H9 (cell line): ENCODE measurements at regions not wholly inside any gene's neighbourhood (a gene's known extent, or its start where the extent isn't known, plus 50 kb on each side); places are given as distances from the start of the nearest gene placed in this dataset.
"Not testable (repeated sequence)": the region's sequence is repeated elsewhere in the genome, so short reads cannot be mapped to it uniquely, and the experiment has no call there.

ENCODE experiments used
- DNase-seq: peaks from one replicate; pipeline ENCODE4 v3.0.0-alpha.2; 2017
- H2AFZ ChIP-seq: one replicate; pipeline ENCODE4 v1.6.1; 2013; ENCODE audit warnings: mild to moderate bottlenecking, low read length, control low read depth, moderate library complexity
- H2AK5ac ChIP-seq: 2 replicates; pipeline ENCODE4 v1.6.1; 2013; ENCODE audit warnings: low read length, control low read depth, mixed read lengths; ENCODE audit not compliant: insufficient read length
- H2BK120ac ChIP-seq: one replicate; pipeline ENCODE4 v1.6.1; 2013; ENCODE audit warnings: low read depth, mild to moderate bottlenecking, low read length, control low read depth, inconsistent platforms; ENCODE audit not compliant: poor library complexity, severe bottlenecking
- H2BK12ac ChIP-seq: 2 replicates; pipeline ENCODE4 v1.6.1; 2013; ENCODE audit warnings: low read length, control low read depth, mixed read lengths, low read depth; ENCODE audit not compliant: insufficient read length
- H2BK15ac ChIP-seq: 2 replicates; pipeline ENCODE4 v1.6.1; 2013; ENCODE audit warnings: low read depth, low read length, control low read depth
- H2BK20ac ChIP-seq: one replicate; pipeline ENCODE4 v1.6.1; 2013; ENCODE audit warnings: low read depth, mild to moderate bottlenecking, low read length, control low read depth, inconsistent platforms; ENCODE audit not compliant: poor library complexity, severe bottlenecking
- H2BK5ac ChIP-seq: 2 replicates; pipeline ENCODE4 v1.6.1; 2013; ENCODE audit warnings: low read length, control low read depth, mixed read lengths; ENCODE audit not compliant: insufficient read length
- H3K14ac ChIP-seq: 2 replicates; pipeline ENCODE4 v1.6.1; 2013; ENCODE audit warnings: low read length, control low read depth; ENCODE audit not compliant: insufficient read depth
- H3K18ac ChIP-seq: 2 replicates; pipeline ENCODE4 v1.6.1; 2013; ENCODE audit warnings: low read depth, mild to moderate bottlenecking, mixed read lengths, low read length, control low read depth; ENCODE audit not compliant: insufficient read length
- H3K23ac ChIP-seq: 2 replicates; pipeline ENCODE4 v1.6.1; 2013; ENCODE audit warnings: low read length, control low read depth, mixed read lengths, low read depth; ENCODE audit not compliant: insufficient read length
- H3K23me2 ChIP-seq: 2 replicates; pipeline ENCODE4 v1.6.1; 2013; ENCODE audit warnings: low read depth, mild to moderate bottlenecking, mixed read lengths, low read length, control low read depth; ENCODE audit not compliant: insufficient read length, poor library complexity, severe bottlenecking
- H3K27ac ChIP-seq: 2 replicates; pipeline ENCODE4 v1.5.1; 2013; ENCODE audit warnings: low read length, control low read depth, mixed read lengths, low read depth; ENCODE audit not compliant: insufficient read length
- H3K27me3 ChIP-seq: 2 replicates; pipeline ENCODE4 v1.6.1; 2013; ENCODE audit warnings: low read length, control low read depth, inconsistent platforms; ENCODE audit not compliant: insufficient read depth
- H3K4ac ChIP-seq: 2 replicates; pipeline ENCODE4 v1.6.1; 2013; ENCODE audit warnings: low read depth, mild to moderate bottlenecking, control low read depth, inconsistent platforms, low read length, moderate library complexity
- H3K4me1 ChIP-seq: 2 replicates; pipeline ENCODE4 v1.6.1; 2013; ENCODE audit warnings: low read length, control low read depth, inconsistent platforms; ENCODE audit not compliant: insufficient read depth
- H3K4me2 ChIP-seq: 2 replicates; pipeline ENCODE4 v1.6.1; 2013; ENCODE audit warnings: low read length, control low read depth, mixed read lengths; ENCODE audit not compliant: insufficient read length, insufficient read depth
- H3K56ac ChIP-seq: 2 replicates; pipeline ENCODE4 v1.6.1; 2013; ENCODE audit warnings: low read depth, mild to moderate bottlenecking, mixed read lengths, low read length, control low read depth; ENCODE audit not compliant: insufficient read length
- H3K79me1 ChIP-seq: 2 replicates; pipeline ENCODE4 v1.6.1; 2013; ENCODE audit warnings: low read depth, mild to moderate bottlenecking, moderate library complexity, low read length, control low read depth, inconsistent platforms; ENCODE audit not compliant: insufficient read depth, poor library complexity, severe bottlenecking
- H3K79me2 ChIP-seq: 2 replicates; pipeline ENCODE4 v1.6.1; 2013; ENCODE audit warnings: low read length, control low read depth, inconsistent platforms; ENCODE audit not compliant: insufficient read depth
- H3K9ac ChIP-seq: 2 replicates; pipeline ENCODE4 v1.6.1; 2013; ENCODE audit warnings: low read length, control low read depth, mixed read lengths; ENCODE audit not compliant: insufficient read length; ENCODE audit errors: extremely low read depth
- H3K9me3 ChIP-seq: one replicate; pipeline ENCODE4 v1.6.1; 2013; ENCODE audit warnings: low read depth, low read length, inconsistent platforms; ENCODE audit not compliant: control insufficient read depth
- H3T11ph ChIP-seq: one replicate; pipeline ENCODE4 v1.6.1; 2013; ENCODE audit warnings: mild to moderate bottlenecking, low read length, control low read depth, inconsistent platforms
- H4K20me1 ChIP-seq: one replicate; pipeline ENCODE4 v1.6.1; 2013; ENCODE audit not compliant: control insufficient read depth, insufficient read length, insufficient read depth
- H4K5ac ChIP-seq: 2 replicates; pipeline ENCODE4 v1.6.1; 2013; ENCODE audit warnings: low read depth, mild to moderate bottlenecking, mixed read lengths, low read length, control low read depth; ENCODE audit not compliant: insufficient read length
- H4K8ac ChIP-seq: replicated peaks from 2 replicates; pipeline ENCODE4 v1.6.1; 2013; ENCODE audit warnings: low read length, control low read depth, mixed read lengths, low read depth; ENCODE audit not compliant: insufficient read length
- H4K91ac ChIP-seq: 2 replicates; pipeline ENCODE4 v1.6.1; 2013; ENCODE audit warnings: low read depth, mild to moderate bottlenecking, moderate library complexity, mixed read lengths, low read length, control low read depth; ENCODE audit not compliant: insufficient read length
- H3K27ac Mint-ChIP-seq, 3 experiments: 2 replicates in 2 of 3; 3 replicates in 1 of 3; pipeline ENCODE4 v1.8.0; 2020 to 2021; ENCODE audit warnings: mixed read lengths in 3 of 3, mild to moderate bottlenecking in 1 of 3, moderate library complexity in 1 of 3
- H3K27me3 Mint-ChIP-seq: 2 replicates; pipeline ENCODE4 v1.8.0; 2021; ENCODE audit warnings: low read depth, mild to moderate bottlenecking, moderate library complexity, mixed read lengths
- H3K36me3 Mint-ChIP-seq, 3 experiments: 2 replicates in 2 of 3; 3 replicates in 1 of 3; pipeline ENCODE4 v1.8.0; 2020 to 2021; ENCODE audit warnings: low read depth in 3 of 3, mixed read lengths in 3 of 3; ENCODE audit not compliant: insufficient read depth in 1 of 3
- H3K4me1 Mint-ChIP-seq, 2 experiments: 2 replicates each; pipeline ENCODE4 v1.8.0; 2020; ENCODE audit warnings: mixed read lengths in 2 of 2
- H3K4me3 Mint-ChIP-seq, 2 experiments: 2 replicates in 1 of 2; 3 replicates in 1 of 2; pipeline ENCODE4 v1.8.0; 2020 to 2021; ENCODE audit warnings: mild to moderate bottlenecking in 2 of 2, mixed read lengths in 2 of 2, moderate library complexity in 1 of 2
- H3K9me3 Mint-ChIP-seq, 2 experiments: 2 replicates in 1 of 2; 3 replicates in 1 of 2; pipeline ENCODE4 v1.8.0; 2020; ENCODE audit warnings: mild to moderate bottlenecking in 2 of 2, mixed read lengths in 2 of 2, moderate library complexity in 1 of 2
- WGBS: extraction: QIAGEN DNeasy Blood & Tissue Kit; methylation state at CpG from one replicate; pipeline ENCODE4 v1.1.7; 2013; ENCODE audit warnings: missing lambda C conversion rate, low lambda C conversion rate, mixed read lengths; ENCODE audit not compliant: insufficient read length; ENCODE audit errors: extremely low coverage; 5-methylcytosine and 5-hydroxymethylcytosine counted together
- TF ChIP-seq, protein P1 (sequence below): fragments of 200-600 bp; sonication (generic); conservative IDR thresholded peaks from 3 replicates; pipeline ENCODE4 v1.8.0; 2021; ENCODE audit warnings: antibody characterized with exemption, mild to moderate bottlenecking

DNA sequence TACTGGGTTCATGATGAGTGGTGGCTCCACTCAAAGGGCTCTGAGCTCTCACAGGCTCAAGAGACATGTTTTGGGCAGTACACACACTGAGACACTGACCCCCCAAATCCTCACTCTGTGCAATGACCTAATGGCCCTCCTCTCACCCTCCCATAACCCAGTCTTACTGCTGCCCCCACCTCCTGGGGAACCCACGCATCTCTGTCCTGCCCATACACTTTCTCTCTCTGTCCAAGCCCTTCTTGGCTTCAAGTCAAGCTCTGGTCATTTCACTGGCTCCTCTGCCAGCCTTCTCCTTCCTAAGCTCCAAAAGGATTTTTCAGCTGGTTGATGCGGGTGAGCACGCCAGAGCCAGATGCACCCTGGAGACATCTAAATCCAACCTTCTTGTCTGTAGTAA is 187.9 kb upstream of the TSHZ3 start:
- no peak overlapping the region; a peak in 1 of 7 replicates for H3K27ac Mint-ChIP-seq
- no peaks in the 10 kb centered on the region for H3K27me3 ChIP-seq
- H3K27me3 Mint-ChIP-seq, result no peaks in the 10 kb centered on the region; the same call in 1 of the 2 replicates

DNA sequence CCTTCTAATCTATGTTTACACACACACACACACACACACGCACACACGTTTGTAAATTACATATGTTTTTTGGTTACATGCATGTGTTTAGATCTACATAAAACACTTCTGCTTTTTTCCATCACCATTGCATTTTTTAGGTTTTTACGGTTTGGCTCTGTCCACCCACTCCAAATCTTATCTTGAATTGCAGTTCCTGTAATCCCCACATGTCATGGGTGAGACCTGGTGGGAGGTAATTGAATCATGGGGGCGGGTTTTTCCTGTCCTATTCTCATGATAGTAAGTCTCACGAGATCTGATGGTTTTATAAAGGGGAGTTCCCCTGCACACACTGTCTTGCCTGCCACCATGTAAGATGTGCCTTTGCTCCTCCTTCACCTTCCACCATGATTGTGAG is 188.7 kb upstream of the TSHZ3 start:
- H3K27ac ChIP-seq, H3K27me3 Mint-ChIP-seq: not testable (repeated sequence)
- H3K4me1 Mint-ChIP-seq, result peaks cover 14 to 18% of the 10 kb centered on the region in 2 experiments

More for the DNA sequence above, 187.9 kb upstream of the TSHZ3 start:
- Histone ChIP-seq H3K4me1 (no peaks in the 10 kb centered on the region), H3K9ac (no peak overlapping the region), H3K56ac (no peak overlapping the region), H4K20me1 (no peaks in the 10 kb centered on the region), H4K91ac (no peak overlapping the region), H4K5ac (no peak overlapping the region), H3K18ac (no peak overlapping the region), H4K8ac (no peak overlapping the region), H2AK5ac (no peak overlapping the region), H2BK5ac (no peak overlapping the region), H3K14ac (no peak overlapping the region), H2BK15ac (no peak overlapping the region), H3K79me1 (no peaks in the 10 kb centered on the region), H3K27ac (no peak overlapping the region), H3K4me2 (no peak overlapping the region), H2AFZ (no peak overlapping the region), H2BK12ac (no peak overlapping the region), H3K23me2 (no peaks in the 10 kb centered on the region), H2BK120ac (no peak overlapping the region), H2BK20ac (no peak overlapping the region), H3K9me3 (no peaks in the 10 kb centered on the region), H3K79me2 (no peaks in the 10 kb centered on the region), H3T11ph (no peak overlapping the region), H3K4ac (no peak overlapping the region), H3K23ac (no peak overlapping the region)
- DNase-seq, result no peak
- Mint-ChIP-seq H3K4me1 (peaks cover 6 to 11% of the 10 kb centered on the region in 2 experiments), H3K36me3 (peaks cover 6 to 8% (median 6%) of the 10 kb centered on the region in 3 experiments; a peak in 6 of 7 replicates), H3K9me3 (peaks cover 7 to 10% of the 10 kb centered on the region in 2 experiments), H3K4me3 (no peak overlapping the region)
- WGBS, result no CpG with 5 or more reads among the region's 3 CpGs
- TF ChIP-seq, protein P1, sequence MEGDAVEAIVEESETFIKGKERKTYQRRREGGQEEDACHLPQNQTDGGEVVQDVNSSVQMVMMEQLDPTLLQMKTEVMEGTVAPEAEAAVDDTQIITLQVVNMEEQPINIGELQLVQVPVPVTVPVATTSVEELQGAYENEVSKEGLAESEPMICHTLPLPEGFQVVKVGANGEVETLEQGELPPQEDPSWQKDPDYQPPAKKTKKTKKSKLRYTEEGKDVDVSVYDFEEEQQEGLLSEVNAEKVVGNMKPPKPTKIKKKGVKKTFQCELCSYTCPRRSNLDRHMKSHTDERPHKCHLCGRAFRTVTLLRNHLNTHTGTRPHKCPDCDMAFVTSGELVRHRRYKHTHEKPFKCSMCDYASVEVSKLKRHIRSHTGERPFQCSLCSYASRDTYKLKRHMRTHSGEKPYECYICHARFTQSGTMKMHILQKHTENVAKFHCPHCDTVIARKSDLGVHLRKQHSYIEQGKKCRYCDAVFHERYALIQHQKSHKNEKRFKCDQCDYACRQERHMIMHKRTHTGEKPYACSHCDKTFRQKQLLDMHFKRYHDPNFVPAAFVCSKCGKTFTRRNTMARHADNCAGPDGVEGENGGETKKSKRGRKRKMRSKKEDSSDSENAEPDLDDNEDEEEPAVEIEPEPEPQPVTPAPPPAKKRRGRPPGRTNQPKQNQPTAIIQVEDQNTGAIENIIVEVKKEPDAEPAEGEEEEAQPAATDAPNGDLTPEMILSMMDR, result no peak

More for the DNA sequence above, 188.7 kb upstream of the TSHZ3 start:
- H3K4ac ChIP-seq, H3K27ac Mint-ChIP-seq, H4K91ac ChIP-seq, H3K9ac ChIP-seq, H3K4me1 ChIP-seq, H3K4me2 ChIP-seq, H2AK5ac ChIP-seq, DNase-seq, H3K9me3 ChIP-seq, H3K56ac ChIP-seq, H3K27me3 ChIP-seq, H3K79me2 ChIP-seq, H3T11ph ChIP-seq, H2AFZ ChIP-seq, H4K5ac ChIP-seq, H3K4me3 Mint-ChIP-seq, H3K36me3 Mint-ChIP-seq, H3K14ac ChIP-seq, H3K79me1 ChIP-seq, H3K23me2 ChIP-seq, H2BK15ac ChIP-seq, H2BK12ac ChIP-seq, H4K20me1 ChIP-seq, H3K18ac ChIP-seq, H2BK20ac ChIP-seq, H2BK5ac ChIP-seq, H3K9me3 Mint-ChIP-seq, H4K8ac ChIP-seq, H3K23ac ChIP-seq, H2BK120ac ChIP-seq: not testable (repeated sequence)
- WGBS, result no CpG with 5 or more reads among the region's 5 CpGs
